Suprapubic skin (tissue), 4 donors: ENCODE measurements at regions not wholly inside any gene's neighbourhood (a gene's known extent, or its start where the extent isn't known, plus 50 kb on each side); places are given as distances from the start of the nearest gene placed in this dataset.

Source experiments
- CTCF ChIP-seq, 2 donors: fragments of 200-600 bp in 1 of 2; fragments of 450-650 bp in 1 of 2; sonication (generic) in 1 of 2; IDR thresholded peaks; one replicate each; pipeline ENCODE4 v1.5.1; 2016 to 2019; ENCODE audit warnings: antibody characterized with exemption in 2 of 2, mild to moderate bottlenecking in 1 of 2, moderate library complexity in 1 of 2
- EP300 ChIP-seq: sonication (generic); formaldehyde crosslinking; IDR thresholded peaks from one replicate; pipeline ENCODE4 v1.6.1; 2017; ENCODE audit warnings: antibody characterized with exemption
- POLR2A ChIP-seq, 2 donors: fragments of 450-650 bp; IDR thresholded peaks; one replicate each; pipeline ENCODE4 v1.6.1; 2017; ENCODE audit warnings: antibody characterized with exemption in 2 of 2, mild to moderate bottlenecking in 2 of 2, moderate library complexity in 2 of 2
- POLR2AphosphoS5 ChIP-seq, 3 donors: sonication (generic); formaldehyde crosslinking; IDR thresholded peaks; one replicate each; pipeline ENCODE4 v1.6.1; 2017; ENCODE audit warnings: antibody characterized with exemption in 3 of 3

GRCh38 chr11:106271686-106272085, 194.2 kb downstream of the AASDHPPT start:
- TF ChIP-seq POLR2AphosphoS5 (IDR thresholded peaks at IDR 0.05) (no peak), CTCF (IDR thresholded peaks at IDR 0.05) (no peak), POLR2A (IDR thresholded peaks at IDR 0.05) (no peak), EP300 (no peak)
